T-helper 2 cell treated with Interferon-gamma antibody and Interleukin-4, amounts not matched to agents 100 ng/mL and 5 ng/mL, for 36 hours (primary cell): ENCODE measurements at regions not wholly inside any gene's neighbourhood (a gene's known extent, or its start where the extent isn't known, plus 50 kb on each side); places are given as distances from the start of the nearest gene placed in this dataset.
"Not testable (repeated sequence)": the region's sequence is repeated elsewhere in the genome, so short reads cannot be mapped to it uniquely, and the experiment has no call there.

ENCODE experiments used
- intact Hi-C: fragments of 100-400 bp; cut with micrococcal nuclease; formaldehyde crosslinking; loops from one replicate; pipeline ENCODE4 v1.15.1; 2023

GRCh38 chr6:92297101-92297500, 1122.3 kb downstream of the EPHA7 start:
- intact Hi-C loops: no loop called here

GRCh38 chr6:92292067-92292466, 1127.3 kb downstream of the EPHA7 start:
- intact Hi-C loops: no loop called here

GRCh38 chr6:92289831-92290230, 1129.5 kb downstream of the EPHA7 start:
- intact Hi-C loops: no loop called here

- intact Hi-C loops: no loop called here
Observed at GRCh38 chr6:92281571-92282076, 1137.7 kb downstream of the EPHA7 start.

GRCh38 chr6:92275150-92275549, 1144.2 kb downstream of the EPHA7 start:
- intact Hi-C loops: no loop called here

- intact Hi-C loops: no loop called here
Observed at GRCh38 chr6:92274588-92274987, 1144.8 kb downstream of the EPHA7 start.

- intact Hi-C loops: no loop called here
Observed at GRCh38 chr6:92273694-92274093, 1145.7 kb downstream of the EPHA7 start.

- intact Hi-C loops: no loop called here
Observed at GRCh38 chr6:92271091-92271490, 1148.3 kb downstream of the EPHA7 start.

- intact Hi-C loops: no loop called here
Observed at GRCh38 chr6:92270365-92270764, 1149.0 kb downstream of the EPHA7 start.

- intact Hi-C loops: no loop called here
Observed at GRCh38 chr6:92267335-92267734, 1152.0 kb downstream of the EPHA7 start.

GRCh38 chr6:92263864-92264263, 1155.5 kb downstream of the EPHA7 start:
- intact Hi-C loops: no loop called here

- intact Hi-C loops: no loop called here
Observed at GRCh38 chr6:92259171-92259570, 1160.2 kb downstream of the EPHA7 start.

- intact Hi-C loops: no loop called here
Observed at GRCh38 chr6:92243315-92243714, 1176.0 kb downstream of the EPHA7 start.

GRCh38 chr6:92231171-92231701, 1188.1 kb downstream of the EPHA7 start:
- intact Hi-C loops: no loop called here

- intact Hi-C loops: not testable (repeated sequence)
Observed at GRCh38 chr6:92219987-92220386, 1199.4 kb downstream of the EPHA7 start.

- intact Hi-C loops: no loop called here
Observed at GRCh38 chr6:92216717-92217116, 1202.6 kb downstream of the EPHA7 start.

GRCh38 chr6:92201618-92202017, 1217.7 kb downstream of the EPHA7 start:
- intact Hi-C loops: no loop called here

- intact Hi-C loops: no loop called here
Observed at GRCh38 chr6:92196325-92196724, 1223.0 kb downstream of the EPHA7 start.

GRCh38 chr6:92195796-92196195, 1223.6 kb downstream of the EPHA7 start:
- intact Hi-C loops: no loop called here

GRCh38 chr6:92188016-92188415, 1231.3 kb downstream of the EPHA7 start:
- intact Hi-C loops: no loop called here

- intact Hi-C loops: no loop called here
Observed at GRCh38 chr6:92184933-92185332, 1234.4 kb downstream of the EPHA7 start.

GRCh38 chr6:92181347-92181746, 1238.0 kb downstream of the EPHA7 start:
- intact Hi-C loops: no loop called here

GRCh38 chr6:92180090-92180489, 1239.3 kb downstream of the EPHA7 start:
- intact Hi-C loops: no loop called here

GRCh38 chr6:92176666-92177065, 1242.7 kb downstream of the EPHA7 start:
- intact Hi-C loops: no loop called here
